GM19397 (cell line): ENCODE measurements at regions not wholly inside any gene's neighbourhood (a gene's known extent, or its start where the extent isn't known, plus 50 kb on each side); places are given as distances from the start of the nearest gene placed in this dataset.

ENCODE experiments used
- ATAC-seq: cut with Tn5 transposase; IDR thresholded peaks from one replicate; pipeline ENCODE4 v1.9.1; 2021; ENCODE audit warnings: mild to moderate bottlenecking, moderate library complexity; ENCODE audit not compliant: unreplicated experiment

DNA sequence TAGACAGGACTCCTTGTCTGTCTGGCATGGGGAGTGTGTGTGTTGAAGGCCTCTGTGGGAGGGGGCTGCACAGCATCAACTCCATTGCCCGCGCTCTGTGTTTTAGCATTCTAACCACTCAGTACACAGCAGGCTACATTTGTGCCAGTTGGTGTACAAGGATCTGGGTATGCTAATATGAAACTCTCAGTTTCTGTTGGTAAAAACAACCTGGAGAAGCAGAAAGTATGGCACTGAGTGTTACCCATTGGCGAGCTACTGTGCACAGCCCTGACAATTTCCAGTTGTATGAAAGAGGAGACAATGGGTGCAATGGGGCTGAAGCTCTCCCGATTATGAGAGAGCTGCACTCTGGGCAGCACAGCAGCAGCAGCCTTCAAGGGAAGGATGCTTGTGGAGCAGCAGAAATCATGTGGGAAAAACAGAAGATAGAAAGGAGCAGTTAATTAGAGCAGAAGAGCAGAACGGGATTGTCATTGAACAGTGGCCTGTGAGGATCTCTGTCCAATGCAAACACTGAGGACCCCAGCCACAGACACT is 443.6 kb downstream of the CBLN2 start:
- ATAC-seq: no peak

DNA sequence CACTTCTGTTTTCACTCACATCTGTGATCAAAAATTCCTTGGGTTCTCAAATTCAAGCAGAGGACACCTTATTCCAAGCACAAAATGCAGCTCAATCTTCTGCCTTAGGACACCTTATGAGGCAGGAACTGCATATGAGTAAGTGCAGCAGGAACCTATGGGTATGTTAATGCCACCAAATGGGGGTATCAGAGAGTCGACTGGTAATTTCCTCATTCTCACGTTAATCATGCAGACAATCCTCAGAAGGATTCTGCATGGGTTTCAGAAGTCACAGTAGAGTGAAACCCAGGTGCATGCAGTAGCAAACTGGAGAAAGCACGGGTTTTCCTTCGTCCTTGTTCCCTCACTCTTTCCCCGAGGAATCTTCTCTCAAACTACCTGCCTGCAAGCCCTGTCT is 452.8 kb downstream of the CBLN2 start:
- ATAC-seq: no peak

DNA sequence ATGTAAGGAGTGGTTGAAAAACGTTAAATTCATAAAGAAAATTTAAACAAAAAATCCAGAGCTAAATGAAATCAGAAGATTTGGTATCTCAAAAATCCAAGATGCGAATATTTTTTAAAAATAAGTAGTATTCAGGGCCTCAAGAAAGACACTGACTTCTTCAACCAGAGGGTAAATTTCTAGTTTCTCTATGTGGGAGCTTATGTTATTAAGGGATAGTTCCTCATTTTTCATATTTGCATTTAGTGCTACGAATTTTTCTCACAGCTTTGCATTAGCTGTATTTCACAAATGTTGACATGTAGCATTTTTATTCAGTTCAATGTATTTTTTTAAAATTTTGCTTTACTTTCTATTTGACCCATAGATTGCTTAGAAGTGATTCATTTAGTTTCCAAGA is 454.7 kb downstream of the CBLN2 start:
- no peak for ATAC-seq

DNA sequence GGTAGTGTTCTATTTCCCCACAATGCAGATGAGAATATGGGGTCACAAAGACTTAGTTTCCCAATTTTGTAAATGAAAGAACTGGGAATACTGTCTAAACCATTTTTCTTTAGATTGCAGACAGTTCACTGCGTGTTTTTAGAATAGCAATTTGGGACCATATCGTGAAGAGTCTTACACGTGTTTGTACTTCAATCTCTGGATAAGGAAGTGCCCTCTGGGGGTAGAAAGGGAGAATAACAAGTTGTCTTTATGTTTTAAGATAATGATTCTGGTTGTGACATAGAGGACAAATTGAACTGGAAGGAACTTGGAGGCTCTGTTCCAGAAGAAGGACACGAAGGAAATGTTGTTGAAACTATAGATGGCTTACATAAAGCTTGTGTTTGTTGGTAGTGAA is 457.7 kb downstream of the CBLN2 start:
- no peak for ATAC-seq

DNA sequence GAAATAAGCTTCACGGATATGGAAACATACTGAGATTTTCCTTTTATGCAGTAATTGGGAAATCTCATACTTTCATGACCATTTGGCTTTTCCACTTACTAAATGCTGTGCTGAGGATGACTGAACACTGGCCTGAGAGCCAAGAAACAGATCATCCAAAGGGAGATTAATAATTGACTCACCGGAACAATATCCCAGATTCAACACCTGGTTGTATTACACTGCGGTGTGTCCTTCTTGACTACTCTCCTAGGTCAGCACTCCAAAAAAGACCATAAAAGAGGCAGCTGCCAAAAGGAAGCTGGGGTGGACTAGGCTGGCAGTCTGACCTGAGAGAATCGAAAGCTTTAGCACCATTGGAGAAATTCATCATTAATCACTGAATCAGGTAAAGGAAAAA is 469.1 kb downstream of the CBLN2 start:
- ATAC-seq: no peak

DNA sequence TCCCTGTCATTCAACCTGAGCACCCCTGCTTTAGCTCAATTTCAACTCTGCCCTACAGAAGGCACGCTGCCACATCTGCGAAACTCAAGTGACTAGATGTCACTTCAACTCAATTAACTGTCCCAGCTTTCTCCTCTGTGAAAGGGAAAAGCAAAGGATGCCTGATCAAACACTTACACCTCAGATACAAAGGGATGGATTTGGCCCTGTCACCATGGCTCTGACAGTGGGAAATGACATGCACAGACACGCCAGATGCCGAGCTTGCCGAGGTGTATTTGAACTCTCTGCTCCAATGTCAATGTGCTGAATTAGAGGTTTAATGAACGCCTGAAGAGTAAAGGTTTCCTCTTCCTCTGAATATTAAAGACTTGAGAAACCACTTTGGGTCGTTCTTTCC is 481.1 kb downstream of the CBLN2 start:
- ATAC-seq: no peak

DNA sequence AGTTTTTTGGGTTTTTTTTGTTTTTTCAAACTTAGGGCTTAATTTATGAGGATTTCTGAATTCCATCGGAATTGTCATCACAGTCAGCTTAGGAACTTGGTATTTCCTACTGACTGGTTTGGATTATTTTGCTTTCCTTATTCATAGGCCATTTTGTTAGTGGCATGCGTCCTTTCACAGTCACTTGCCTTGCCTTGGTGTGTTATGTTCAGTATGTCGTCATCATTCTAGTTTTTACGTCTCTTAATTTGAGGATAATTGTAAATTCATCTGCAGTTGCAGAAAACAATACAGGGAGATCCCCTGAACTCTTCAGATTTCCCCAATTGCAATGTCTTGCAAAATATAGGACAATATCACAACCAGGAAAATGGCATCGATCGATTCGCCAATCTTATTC is 485.3 kb downstream of the CBLN2 start:
- ATAC-seq: no peak

DNA sequence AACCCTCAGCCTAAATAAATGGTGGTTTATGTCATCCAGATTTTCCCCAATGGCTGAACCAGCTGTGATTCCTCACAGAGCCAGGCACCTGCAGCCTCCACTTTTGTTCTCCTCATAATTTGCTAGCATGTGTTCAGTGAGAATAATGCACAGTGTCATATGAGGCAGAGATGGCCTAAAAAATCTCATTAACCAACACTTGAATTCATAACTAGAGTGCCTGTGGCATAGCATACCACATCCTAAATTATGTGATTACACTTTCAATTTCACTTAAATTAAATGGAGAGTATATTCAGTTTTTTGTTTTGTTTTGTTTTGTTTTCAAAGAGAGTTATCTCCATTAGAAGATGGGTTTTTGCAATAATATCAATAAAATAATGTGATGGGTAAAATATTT is 488.0 kb downstream of the CBLN2 start:
- no peak for ATAC-seq

DNA sequence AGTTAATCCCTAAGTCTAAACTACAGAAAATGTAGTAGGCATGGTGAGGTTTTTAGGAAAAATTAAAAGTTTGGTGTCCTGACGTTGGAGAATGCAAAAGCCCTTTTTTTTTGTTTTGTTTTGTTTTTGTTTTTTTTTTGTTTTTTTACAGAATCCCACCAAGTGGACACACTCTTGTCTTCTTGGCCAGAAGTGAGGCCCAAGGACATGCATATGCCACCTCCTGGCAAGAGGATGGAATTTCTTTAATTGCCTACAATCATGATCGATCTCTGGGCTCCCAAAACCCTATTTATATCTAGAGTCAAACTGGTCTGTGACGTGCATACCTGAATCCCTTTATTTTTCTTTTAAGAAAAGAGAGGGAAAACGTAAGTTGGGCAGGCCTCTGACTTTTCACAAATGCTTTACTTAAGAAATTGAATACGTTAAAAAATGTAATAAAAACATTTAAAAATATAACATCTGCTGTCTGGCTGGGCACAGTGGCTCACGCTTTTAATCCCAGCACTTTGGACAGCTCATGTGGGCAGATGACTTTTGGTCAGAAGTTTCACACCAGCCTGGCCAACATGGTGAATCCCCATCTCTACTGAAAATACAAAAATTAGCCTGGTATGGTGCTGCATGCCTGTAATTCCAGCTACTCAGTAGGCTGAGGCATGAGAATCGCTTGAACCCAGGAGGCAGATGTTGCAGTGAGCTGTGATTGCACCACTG is 502.7 kb downstream of the CBLN2 start:
- ATAC-seq: no peak

DNA sequence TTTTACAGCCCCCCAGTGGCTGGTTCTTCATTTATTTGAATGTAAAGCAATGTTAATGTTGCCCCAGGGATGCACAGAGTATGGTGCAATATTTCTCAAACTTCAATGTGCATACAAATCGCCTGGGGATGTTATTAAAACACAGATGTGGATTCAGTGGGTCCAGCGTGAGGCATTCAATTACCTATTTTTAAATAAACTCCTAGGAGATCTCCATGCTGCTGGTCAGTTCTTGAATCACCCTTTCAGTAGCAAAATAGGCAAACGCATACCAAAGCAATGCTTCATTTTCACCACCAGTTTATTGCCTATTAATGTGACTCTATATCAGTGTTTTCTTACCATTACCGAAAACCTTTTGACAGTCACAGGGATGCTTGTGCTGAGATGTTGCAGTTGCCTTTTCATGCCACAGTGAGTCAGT is 530.7 kb downstream of the CBLN2 start:
- ATAC-seq: no peak

DNA sequence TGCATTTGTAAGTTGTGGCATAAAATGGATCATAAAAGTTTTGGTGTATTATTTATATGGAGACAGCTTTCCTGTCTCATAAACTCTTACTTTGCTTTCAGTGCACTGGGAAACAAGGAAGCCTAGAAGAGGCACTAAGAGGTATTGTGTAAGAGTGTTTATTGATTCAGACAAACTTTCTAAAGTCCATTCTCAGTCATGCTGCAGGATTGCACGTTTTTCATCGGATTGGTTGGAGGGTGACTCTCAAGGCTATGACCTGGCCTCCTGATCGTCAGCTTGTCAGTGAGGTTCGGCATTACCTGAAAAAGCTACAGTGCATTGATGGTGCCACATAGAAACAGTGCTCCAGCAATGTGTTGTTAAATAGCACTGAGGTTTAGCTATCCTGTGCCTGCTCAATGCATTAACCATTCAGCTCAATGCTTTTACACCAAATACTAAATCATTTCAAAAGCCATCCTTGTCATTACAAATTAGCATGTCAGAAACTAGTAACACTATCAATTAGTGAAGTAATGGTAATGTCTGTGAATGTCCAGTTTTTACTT is 545.5 kb downstream of the CBLN2 start:
- ATAC-seq: no peak

DNA sequence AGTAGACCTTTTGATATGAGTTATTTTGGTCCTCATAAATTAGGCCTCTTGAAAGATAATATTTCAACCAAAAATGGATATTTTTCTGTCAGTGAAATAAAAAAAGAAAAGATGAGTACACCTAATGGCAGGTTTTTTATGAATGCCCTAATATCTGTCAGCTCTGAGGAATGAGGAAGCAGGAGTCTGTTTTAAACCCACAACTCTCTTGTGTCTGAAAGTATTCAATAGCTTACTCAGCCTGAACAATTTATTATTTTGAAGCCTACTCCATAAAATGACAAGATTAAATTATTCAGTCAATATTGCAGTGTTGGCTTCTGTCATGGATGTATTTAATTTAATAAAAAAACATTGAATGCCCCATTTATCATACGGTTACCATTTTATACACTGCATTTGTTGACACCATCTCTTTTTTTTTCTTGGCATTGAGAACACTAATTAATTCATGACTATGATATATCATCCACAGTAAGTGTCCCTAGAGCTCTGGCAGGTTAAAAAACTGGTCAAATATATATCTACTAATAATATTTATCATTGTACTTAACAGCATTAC is 548.2 kb downstream of the CBLN2 start:
- ATAC-seq: no peak

DNA sequence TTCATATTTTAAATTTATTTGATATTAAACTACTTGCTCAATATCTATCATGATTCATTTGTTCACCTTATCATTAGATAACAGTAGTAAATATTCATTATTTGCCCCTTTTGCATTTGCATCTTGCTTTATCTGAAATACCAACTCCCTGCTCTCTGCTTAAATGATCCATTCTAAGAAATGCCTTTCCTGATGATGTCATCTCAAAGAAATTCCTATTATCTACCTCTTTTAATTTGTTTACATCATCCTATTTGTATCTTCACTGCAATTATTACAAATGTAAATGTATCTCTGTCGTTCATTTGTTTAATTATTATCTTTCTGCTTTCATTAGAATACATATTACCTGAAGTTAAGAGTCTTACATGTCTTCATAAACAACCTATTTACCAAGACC is 549.9 kb downstream of the CBLN2 start:
- no peak for ATAC-seq

DNA sequence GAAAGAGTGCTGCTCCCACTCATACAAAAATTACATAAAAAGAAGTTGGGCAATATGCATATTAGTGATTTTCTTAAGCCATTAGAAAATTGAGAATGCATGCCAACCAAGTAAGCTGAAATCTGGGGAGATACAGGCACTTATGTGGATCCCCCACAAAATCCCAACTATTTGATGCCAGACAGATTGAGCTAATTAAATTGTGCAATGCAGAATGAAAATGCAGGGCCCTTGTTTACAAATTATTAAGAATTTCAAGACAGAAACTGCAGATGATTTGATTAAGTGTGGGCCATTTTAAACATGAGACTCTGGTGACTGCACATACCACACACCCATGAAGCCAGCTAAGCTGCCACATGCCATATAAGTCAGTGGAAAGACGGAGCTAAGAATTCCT is 554.5 kb downstream of the CBLN2 start:
- ATAC-seq: no peak

DNA sequence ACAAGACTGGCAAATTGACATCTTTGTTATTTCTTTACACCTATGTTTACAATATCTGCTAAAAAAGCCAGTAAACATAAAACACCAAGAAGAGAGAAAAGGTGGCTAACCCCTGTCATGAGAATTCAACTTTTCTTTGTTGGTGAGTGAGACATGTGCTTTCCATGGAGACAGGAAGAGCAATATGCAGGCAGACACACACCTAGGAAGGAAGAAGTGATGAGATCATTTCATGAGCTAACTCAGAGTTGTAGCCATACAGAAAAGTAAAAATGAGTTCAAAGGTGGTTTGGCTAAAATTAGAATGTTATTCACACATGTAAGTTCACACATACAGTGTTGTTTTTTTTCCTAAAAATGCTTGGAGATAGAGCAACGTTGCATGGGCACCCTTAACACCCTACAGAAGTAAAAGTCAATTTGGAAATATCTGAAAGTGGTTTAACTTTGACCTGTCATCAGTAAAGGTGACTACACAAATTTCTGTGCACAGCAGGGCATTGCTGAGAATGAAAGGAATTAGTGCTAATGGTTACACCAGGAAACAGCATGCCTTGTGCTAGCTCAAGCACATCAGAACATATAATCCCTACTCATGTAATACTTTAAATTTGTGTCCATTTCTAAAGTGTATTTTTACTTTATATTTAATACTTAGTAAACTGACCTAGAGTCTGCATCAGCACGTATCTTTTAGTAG is 557.6 kb downstream of the CBLN2 start:
- no peak for ATAC-seq

DNA sequence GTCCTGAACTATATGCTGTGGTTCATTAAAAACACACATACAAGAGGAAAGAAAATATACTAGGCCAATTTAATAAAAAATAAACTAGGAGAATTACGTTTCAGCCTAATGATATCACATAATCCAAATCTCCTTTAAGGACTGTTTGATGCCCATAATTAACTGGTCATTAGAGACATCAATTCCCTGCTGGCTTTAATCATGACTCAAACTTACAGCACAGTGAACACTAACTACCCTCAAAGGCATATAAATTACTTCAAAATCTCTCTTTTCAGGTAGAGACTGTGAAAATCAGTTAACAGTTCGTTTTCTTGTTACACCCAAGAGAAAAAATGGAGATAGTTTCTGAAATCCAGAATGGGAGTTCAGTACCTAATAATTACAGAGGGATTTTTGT is 567.4 kb downstream of the CBLN2 start:
- ATAC-seq: no peak

DNA sequence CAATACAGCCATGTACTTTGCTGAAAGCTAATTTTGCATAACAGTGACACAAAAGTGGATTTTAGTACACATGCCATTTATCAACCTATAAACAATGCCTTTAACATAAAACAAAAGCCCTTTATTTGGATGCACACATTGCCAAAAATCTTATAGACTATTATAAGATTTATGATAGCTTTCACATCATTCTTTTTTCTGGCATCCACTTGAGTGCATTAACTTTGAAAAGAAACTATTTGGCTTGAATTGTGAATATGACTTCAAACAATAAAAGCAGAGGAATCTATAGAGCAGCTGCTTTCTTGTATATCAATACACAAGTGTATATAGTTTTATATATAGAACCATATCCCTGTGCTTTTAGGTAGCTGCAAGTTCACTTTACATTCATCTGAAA is 577.4 kb downstream of the CBLN2 start:
- no peak for ATAC-seq

DNA sequence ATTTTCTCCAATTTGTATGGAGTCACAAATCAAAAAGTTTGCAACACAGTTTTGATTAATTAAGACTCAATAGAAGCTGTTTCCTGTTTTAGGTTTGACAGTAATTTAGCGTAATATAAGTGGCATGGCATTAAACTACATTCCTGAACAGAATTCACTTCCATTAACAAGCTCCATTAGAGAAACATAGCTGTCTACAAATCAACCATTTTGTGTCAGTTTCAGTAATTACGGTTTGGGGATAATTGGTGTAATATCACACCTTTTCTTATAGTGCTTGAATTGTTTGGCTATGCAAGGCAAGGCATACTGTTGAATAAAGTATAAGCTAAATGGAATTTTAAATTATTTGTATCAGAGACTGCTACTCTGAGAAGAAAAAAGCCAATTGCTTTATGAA is 585.5 kb downstream of the CBLN2 start:
- ATAC-seq: no peak

DNA sequence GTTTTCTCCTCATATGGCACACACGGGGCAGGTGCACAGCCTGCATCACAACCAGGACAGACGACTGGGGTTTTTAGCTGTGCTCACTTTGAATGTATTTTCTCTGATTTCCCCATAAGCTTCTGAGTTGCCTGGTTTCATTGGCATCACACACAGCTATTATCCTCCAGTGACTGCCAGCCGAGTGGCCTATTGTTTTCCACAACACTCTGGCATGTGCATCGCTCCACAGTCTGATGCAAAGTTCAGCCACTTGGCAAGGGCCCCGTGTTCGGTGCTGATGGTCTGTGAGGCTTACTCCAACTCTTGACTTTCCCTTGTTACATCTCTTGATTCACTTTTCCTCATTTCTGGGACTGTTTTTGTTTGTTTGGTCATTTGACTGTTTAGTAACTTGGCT is 593.1 kb downstream of the CBLN2 start:
- ATAC-seq: no peak

DNA sequence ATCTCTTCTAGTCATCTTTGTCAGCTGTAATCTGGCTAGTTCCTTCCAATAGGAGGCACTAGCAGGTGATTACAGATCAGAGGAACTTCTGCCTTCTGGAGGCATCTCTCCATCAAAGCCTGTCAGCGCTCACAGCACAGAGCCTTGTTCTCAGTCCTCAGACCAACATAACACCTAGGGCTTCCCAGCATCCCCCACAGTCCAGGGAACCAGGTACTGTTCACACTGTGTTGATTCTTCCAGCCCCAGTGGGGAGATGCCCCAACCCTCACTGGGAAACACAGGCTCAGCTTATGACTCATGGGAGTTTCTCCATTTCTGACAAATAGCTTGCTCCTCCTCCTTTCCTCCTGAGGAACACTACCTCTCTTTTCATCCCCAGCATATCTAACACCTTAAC is 601.7 kb downstream of the CBLN2 start:
- ATAC-seq: no peak

DNA sequence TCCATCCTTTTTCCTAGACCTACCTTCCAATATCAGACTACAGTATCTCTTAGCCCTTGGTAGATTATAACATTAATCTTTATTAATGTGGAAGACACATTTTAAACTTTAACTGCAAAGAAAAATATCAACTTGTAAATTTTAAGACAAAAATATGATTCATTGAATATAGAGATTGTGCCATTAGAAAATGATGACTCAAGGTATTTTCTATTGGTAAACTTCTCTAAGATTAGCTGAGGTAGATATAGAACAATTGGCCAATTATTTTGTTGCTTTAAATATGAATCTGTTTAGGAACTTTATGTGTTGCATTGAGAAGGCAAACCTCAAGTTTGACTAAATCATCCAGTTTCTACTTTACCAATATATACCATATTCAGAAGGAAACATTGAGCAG is 604.7 kb downstream of the CBLN2 start:
- no peak for ATAC-seq

DNA sequence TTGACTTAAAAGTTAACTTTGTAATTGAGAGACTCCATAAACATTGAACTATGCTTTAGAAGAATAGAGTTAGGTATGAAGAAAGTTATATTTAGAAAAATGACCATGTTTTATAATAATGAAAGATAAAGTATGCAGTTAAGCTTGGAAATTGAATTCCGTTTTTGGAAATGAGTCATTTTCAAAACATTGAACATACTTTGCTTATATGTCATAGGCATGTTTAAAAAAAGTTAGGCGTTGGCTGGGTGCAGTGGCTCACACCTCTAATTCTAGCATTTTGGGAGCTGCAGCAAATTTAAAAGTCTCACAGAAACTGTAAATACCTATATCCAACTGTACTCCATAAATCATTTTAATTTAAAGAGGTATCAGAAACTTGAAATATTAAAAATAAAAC is 607.4 kb downstream of the CBLN2 start:
- no peak for ATAC-seq
